Sigmoid colon (tissue), 4 donors: ENCODE measurements at regions not wholly inside any gene's neighbourhood (a gene's known extent, or its start where the extent isn't known, plus 50 kb on each side); places are given as distances from the start of the nearest gene placed in this dataset.

Source experiments
- CTCF ChIP-seq, 4 experiments: fragments of 450-650 bp in 3 of 4; fragments of 200-600 bp in 1 of 4; IDR thresholded peaks; one replicate each; pipeline ENCODE4 v1.5.1; 2016 to 2019; ENCODE audit warnings: antibody characterized with exemption in 4 of 4, mild to moderate bottlenecking in 3 of 4, moderate library complexity in 2 of 4
- EP300 ChIP-seq, 4 donors: sonication (generic); formaldehyde crosslinking; IDR thresholded peaks; one replicate each; pipeline ENCODE4 v1.6.1; 2017; ENCODE audit warnings: antibody characterized with exemption in 4 of 4
- POLR2A ChIP-seq, 2 donors: fragments of 450-650 bp; IDR thresholded peaks; one replicate each; pipeline ENCODE4 v1.6.1; 2016; ENCODE audit warnings: antibody characterized with exemption in 2 of 2, mild to moderate bottlenecking in 2 of 2, moderate library complexity in 2 of 2
- POLR2AphosphoS5 ChIP-seq, 4 donors: sonication (generic); formaldehyde crosslinking; IDR thresholded peaks; one replicate each; pipeline ENCODE4 v1.6.1; 2017; ENCODE audit warnings: antibody characterized with exemption in 4 of 4

DNA sequence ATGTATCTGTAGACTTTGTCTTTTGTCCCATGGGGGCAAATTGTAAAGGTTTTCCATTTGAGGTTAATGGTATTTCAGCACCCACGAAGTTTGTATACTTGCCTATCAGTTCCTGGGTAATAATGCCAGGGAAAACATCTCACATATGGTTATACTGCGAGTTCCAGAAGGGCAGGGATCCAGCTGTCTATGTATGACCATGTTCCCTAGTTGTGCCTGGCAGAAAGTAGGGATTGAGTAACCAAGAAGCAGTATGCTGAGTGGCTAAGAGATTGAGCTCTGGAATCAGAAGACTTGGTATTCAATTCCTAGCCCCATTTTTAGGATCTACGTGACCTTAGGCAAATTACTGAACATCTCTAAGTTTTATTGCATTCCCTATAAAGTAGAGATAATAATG is 173.2 kb upstream of the PWP1 start:
- no peak for TF ChIP-seq CTCF (IDR thresholded peaks at IDR 0.05)
- TF ChIP-seq POLR2AphosphoS5 (IDR thresholded peaks at IDR 0.05) = no peak
- TF ChIP-seq EP300 (IDR thresholded peaks at IDR 0.05) = no peak
- no peak for TF ChIP-seq POLR2A (IDR thresholded peaks at IDR 0.05)
